Mesodermal cell (in vitro differentiated cells): ENCODE measurements at regions not wholly inside any gene's neighbourhood (a gene's known extent, or its start where the extent isn't known, plus 50 kb on each side); places are given as distances from the start of the nearest gene placed in this dataset.

Source experiments
- H3K27ac ChIP-seq: 2 replicates; pipeline ENCODE4 v1.7.0; 2013; ENCODE audit warnings: mild to moderate bottlenecking, low read depth, low read length, moderate library complexity; ENCODE audit not compliant: severe bottlenecking
- H3K36me3 ChIP-seq: 2 replicates; pipeline ENCODE4 v1.7.1; 2013; ENCODE audit warnings: mild to moderate bottlenecking, low read length, moderate library complexity; ENCODE audit not compliant: control insufficient read depth, insufficient read depth
- H3K4me1 ChIP-seq: one replicate; pipeline ENCODE4 v1.7.1; 2013; ENCODE audit warnings: mild to moderate bottlenecking, low read length; ENCODE audit not compliant: insufficient read depth, control insufficient read depth, poor library complexity, severe bottlenecking
- H3K4me3 ChIP-seq: 2 replicates; pipeline ENCODE4 v1.7.0; 2013; ENCODE audit warnings: low read length, control low read depth, mild to moderate bottlenecking; ENCODE audit not compliant: insufficient read depth, poor library complexity, severe bottlenecking; ENCODE audit errors: extremely low read depth
- H3K9me3 ChIP-seq: 2 replicates; pipeline ENCODE4 v1.7.1; 2013; ENCODE audit warnings: mild to moderate bottlenecking, low read length, moderate library complexity; ENCODE audit not compliant: control insufficient read depth
- WGBS, 2 experiments: methylation state at CpG; one replicate each; pipeline ENCODE4 v1.1.5; 2013; ENCODE audit warnings: missing lambda C conversion rate in 2 of 2; ENCODE audit not compliant: insufficient coverage in 2 of 2; 5-methylcytosine and 5-hydroxymethylcytosine counted together

DNA sequence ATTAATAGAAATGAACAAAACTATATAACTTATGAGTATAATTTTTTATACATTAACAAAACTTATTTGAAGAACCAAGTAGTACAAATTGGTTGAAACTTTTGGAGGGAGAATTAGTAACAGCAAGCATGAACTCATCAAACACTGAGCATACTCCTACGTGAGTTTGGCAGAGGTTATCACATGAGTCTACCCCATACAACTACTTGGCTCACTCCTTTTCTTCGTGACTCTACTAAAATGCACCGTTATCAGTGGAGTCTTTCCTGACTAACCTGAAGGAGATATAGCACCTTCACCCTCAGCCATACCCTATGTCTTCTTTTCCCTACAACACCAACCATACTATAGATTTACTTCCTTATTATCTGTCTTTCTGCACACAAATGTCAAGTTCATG, 794.2 kb downstream of the TFAP2A start:
- Histone ChIP-seq H3K9me3 (peaks cover 6% of the 10 kb centered on the region), H3K4me3 (no peak overlapping the region), H3K4me1 (no peaks in the 10 kb centered on the region), H3K27ac (no peak overlapping the region), H3K36me3 (no peaks in the 10 kb centered on the region)
- WGBS, 2 experiments = 92 to 95% methylated on average over 3 of the region's 3 CpGs

DNA sequence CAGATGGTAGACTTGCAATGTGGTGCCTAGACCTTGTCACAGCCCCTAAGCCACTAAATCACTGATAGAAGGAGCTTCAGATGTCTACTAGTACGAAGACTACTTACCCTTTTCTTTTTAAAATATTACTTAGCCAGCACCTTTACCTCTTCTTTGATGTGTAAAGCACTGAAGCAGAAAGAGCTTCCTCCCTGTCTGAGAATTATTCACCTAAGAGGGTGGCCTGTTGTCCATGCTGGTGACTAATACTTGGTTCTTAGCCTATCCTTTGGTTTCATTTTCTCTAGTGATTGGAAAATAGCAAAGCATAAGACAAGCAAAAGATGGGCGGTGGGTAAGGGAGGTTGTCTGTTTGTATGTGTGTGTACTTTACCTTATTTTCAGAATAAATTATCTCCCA, 794.6 kb downstream of the TFAP2A start:
- Histone ChIP-seq H3K9me3 (peaks cover 3% of the 10 kb centered on the region), H3K27ac (no peak overlapping the region), H3K36me3 (no peaks in the 10 kb centered on the region), H3K4me1 (no peaks in the 10 kb centered on the region), H3K4me3 (no peak overlapping the region)
- WGBS, 2 experiments = 80% methylated on average over 1 of the region's 2 CpGs; no CpG with 5 or more reads in 1 of the 2 experiments

- Histone ChIP-seq H3K4me1 (no peaks in the 10 kb centered on the region), H3K36me3 (no peaks in the 10 kb centered on the region), H3K4me3 (no peak overlapping the region), H3K27ac (no peak overlapping the region), H3K9me3 (peaks cover 12% of the 10 kb centered on the region)
- WGBS, 2 experiments = 96 to 98% methylated on average over 3 to 5 of the region's 6 CpGs
Measured at GRCh38 chr6:9614778-9615177, 800.1 kb downstream of the TFAP2A start.

DNA sequence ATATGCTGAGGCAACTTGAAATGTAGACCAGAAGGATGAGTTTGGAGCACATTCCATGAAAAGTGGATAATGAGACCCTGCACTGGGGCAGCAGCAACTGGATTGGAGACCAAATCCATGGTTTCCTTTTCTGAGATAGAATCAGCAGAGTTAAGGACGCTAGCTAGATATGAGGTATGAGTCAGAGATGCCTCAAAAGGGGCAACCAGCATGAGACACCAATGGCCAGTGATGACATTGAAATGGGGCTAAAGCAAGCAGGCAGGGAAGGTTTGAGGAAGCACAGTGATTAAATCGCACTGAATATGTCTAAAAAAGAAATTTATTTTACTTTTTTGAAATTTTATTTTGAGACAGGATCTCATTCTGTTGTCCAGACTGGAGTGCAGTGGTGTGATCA, 802.4 kb downstream of the TFAP2A start:
- whole genome bisulfite sequencing, 2 experiments = 75 to 83% methylated on average over 1 to 2 of the region's 2 CpGs
- Histone ChIP-seq H3K36me3 (no peaks in the 10 kb centered on the region), H3K9me3 (peaks cover 12% of the 10 kb centered on the region), H3K27ac (peak overlapping the region; percentile 18), H3K4me1 (no peaks in the 10 kb centered on the region), H3K4me3 (no peak overlapping the region)

- 90% methylated on average over 2 of the region's 8 CpGs; no CpG with 5 or more reads in 1 of the 2 experiments for WGBS, 2 experiments
- no peaks in the 10 kb centered on the region for H3K36me3 ChIP-seq
- H3K27ac ChIP-seq = no peak overlapping the region
- no peak overlapping the region for H3K4me3 ChIP-seq
- H3K9me3 ChIP-seq = peaks cover 12% of the 10 kb centered on the region
- no peaks in the 10 kb centered on the region for H3K4me1 ChIP-seq
Measured at GRCh38 chr6:9610620-9611415, 804.1 kb downstream of the TFAP2A start.

GRCh38 chr6:9606435-9607134, 808.3 kb downstream of the TFAP2A start:
- H3K4me3 ChIP-seq = no peak overlapping the region
- 42 to 65% methylated on average over 4 to 10 of the region's 14 CpGs for whole genome bisulfite sequencing, 2 experiments
- H3K27ac ChIP-seq = no peak overlapping the region
- H3K4me1 ChIP-seq = no peaks in the 10 kb centered on the region
- no peaks in the 10 kb centered on the region for H3K36me3 ChIP-seq
- no peaks in the 10 kb centered on the region for H3K9me3 ChIP-seq

- Histone ChIP-seq H3K4me1 (no peaks in the 10 kb centered on the region), H3K9me3 (no peaks in the 10 kb centered on the region), H3K4me3 (no peak overlapping the region), H3K27ac (no peak overlapping the region), H3K36me3 (no peaks in the 10 kb centered on the region)
- WGBS, 2 experiments = no CpG with 5 or more reads among the region's 2 CpGs
Measured at GRCh38 chr6:9594746-9595145, 820.1 kb downstream of the TFAP2A start.

DNA sequence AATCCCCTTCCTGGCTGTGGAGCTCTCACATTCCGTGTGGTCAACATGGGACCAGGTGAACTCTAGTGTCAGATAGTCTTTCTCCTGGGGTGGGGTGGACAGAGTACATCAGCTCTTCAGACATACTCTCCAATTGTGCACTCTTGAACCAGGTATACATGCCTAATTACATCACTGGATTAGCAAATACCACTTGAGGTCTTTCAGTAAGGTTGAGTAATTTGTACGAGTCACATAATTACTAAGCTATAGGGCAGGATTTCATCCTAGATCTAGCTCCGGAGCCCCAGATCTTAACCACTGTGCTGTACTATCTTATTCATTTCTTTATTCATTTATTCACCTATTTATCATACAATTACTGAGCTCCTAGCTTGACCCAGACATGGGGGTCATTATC, 821.3 kb downstream of the TFAP2A start:
- 100% methylated on average over 2 of the region's 3 CpGs; no CpG with 5 or more reads in 1 of the 2 experiments for WGBS, 2 experiments
- no peak overlapping the region for H3K4me3 ChIP-seq
- H3K36me3 ChIP-seq = no peaks in the 10 kb centered on the region
- no peak overlapping the region for H3K27ac ChIP-seq
- no peaks in the 10 kb centered on the region for H3K4me1 ChIP-seq
- no peaks in the 10 kb centered on the region for H3K9me3 ChIP-seq

DNA sequence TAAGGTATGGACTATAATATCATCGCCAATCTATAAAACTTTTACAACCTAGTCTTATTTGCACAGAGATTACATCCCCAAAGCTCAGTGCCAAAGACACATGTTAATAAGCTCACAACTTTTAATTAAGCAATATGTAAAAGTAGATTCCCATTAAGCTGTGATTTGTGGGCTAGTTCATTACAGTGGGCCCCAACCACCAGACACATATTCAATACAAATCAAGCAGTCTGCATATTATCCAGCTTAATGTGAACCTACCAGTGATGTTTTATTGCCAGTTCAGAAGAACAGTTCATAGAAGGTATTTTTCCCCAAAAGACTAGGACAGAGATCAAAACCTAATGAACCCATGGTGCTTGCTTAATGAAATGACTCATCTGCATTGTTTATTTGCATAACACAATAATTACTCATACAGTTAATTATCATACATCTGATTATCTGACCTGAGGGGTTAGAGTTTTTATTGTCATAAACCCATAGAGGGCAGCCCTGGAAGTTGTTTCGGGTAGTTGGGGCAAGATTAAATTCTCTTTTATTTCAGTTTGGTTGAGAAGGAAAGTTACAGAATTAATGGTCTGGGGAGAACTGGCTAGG, 831.0 kb downstream of the TFAP2A start:
- Histone ChIP-seq H3K27ac (no peak overlapping the region), H3K4me3 (no peak overlapping the region), H3K9me3 (no peaks in the 10 kb centered on the region), H3K36me3 (no peaks in the 10 kb centered on the region), H3K4me1 (no peaks in the 10 kb centered on the region)
- WGBS, 2 experiments = 70 to 86% methylated on average over 1 of the region's 2 CpGs

DNA sequence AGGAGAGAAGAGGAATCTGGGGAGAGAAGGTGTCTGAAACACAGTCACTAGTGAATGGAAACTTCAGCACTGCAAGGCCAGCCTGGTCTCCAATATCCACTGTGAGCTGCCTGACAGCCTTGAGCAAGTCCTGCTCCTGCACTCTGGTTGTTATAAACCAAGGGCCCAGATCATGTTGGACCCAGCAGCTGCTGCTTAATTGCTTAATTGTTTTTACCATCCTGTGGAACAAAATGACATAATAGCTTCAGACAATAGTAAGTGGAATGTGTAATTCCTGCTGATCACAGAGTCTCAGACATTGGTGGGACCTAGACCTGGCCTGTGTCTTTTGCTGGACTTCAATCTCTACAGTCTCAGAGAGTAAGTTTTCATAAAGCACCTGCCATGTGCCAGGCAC, 833.7 kb downstream of the TFAP2A start:
- H3K36me3 ChIP-seq = no peaks in the 10 kb centered on the region
- no peaks in the 10 kb centered on the region for H3K4me1 ChIP-seq
- no peaks in the 10 kb centered on the region for H3K9me3 ChIP-seq
- H3K27ac ChIP-seq = no peak overlapping the region
- no peak overlapping the region for H3K4me3 ChIP-seq

- WGBS, 2 experiments = 83 to 94% methylated on average over 3 to 4 of the region's 4 CpGs
- no peak overlapping the region for H3K27ac ChIP-seq
Measured at GRCh38 chr6:9576521-9576920, 838.4 kb downstream of the TFAP2A start.

More at GRCh38 chr6:9576521-9576920, 838.4 kb downstream of the TFAP2A start:
- Histone ChIP-seq H3K9me3 (no peaks in the 10 kb centered on the region), H3K36me3 (no peaks in the 10 kb centered on the region), H3K4me3 (no peak overlapping the region), H3K4me1 (no peaks in the 10 kb centered on the region)
